GM23338 (cell line): ENCODE measurements at regions not wholly inside any gene's neighbourhood (a gene's known extent, or its start where the extent isn't known, plus 50 kb on each side); places are given as distances from the start of the nearest gene placed in this dataset.

ENCODE experiments used
- ATAC-seq: fragments of 200-7000 bp; cut with Tn5 transposase; 3 replicates; pipeline ENCODE4 v1.9.1; 2020
- DNase-seq: peaks from one replicate; pipeline ENCODE4 v3.0.0-alpha.2; 2015; ENCODE audit warnings: low spot score
- H2AFZ ChIP-seq: fragments of 200-600 bp; sonication (generic); 2 replicates; pipeline ENCODE4 v1.8.0; 2016; ENCODE audit warnings: antibody characterized with exemption, mild to moderate bottlenecking, moderate library complexity
- H3F3A ChIP-seq: fragments of 200-600 bp; sonication (generic); replicated peaks from 2 replicates; pipeline ENCODE4 v1.8.0; 2017; ENCODE audit warnings: antibody characterized with exemption, mixed run types, low read depth
- H3K27ac ChIP-seq: fragments of 200-600 bp; sonication (generic); 2 replicates; pipeline ENCODE4 v1.6.1; 2016; ENCODE audit warnings: low read depth
- H3K27me3 ChIP-seq: fragments of 200-600 bp; sonication (generic); 2 replicates; pipeline ENCODE4 v1.8.0; 2016; ENCODE audit warnings: mild to moderate bottlenecking, mixed run types, moderate library complexity; ENCODE audit not compliant: insufficient read depth
- H3K36me3 ChIP-seq: fragments of 200-600 bp; sonication (generic); 2 replicates; pipeline ENCODE4 v1.8.0; 2016; ENCODE audit warnings: mild to moderate bottlenecking; ENCODE audit not compliant: insufficient read depth
- H3K4me1 ChIP-seq: fragments of 200-600 bp; sonication (generic); 2 replicates; pipeline ENCODE4 v1.8.0; 2016; ENCODE audit warnings: mild to moderate bottlenecking, moderate library complexity; ENCODE audit not compliant: insufficient read depth
- H3K4me2 ChIP-seq: fragments of 200-600 bp; sonication (generic); 2 replicates; pipeline ENCODE4 v1.7.1; 2017; ENCODE audit warnings: mixed run types
- H3K4me3 ChIP-seq: fragments of 200-600 bp; sonication (generic); 2 replicates; pipeline ENCODE4 v1.6.1; 2016; ENCODE audit warnings: mixed run types
- H3K79me2 ChIP-seq: fragments of 200-600 bp; sonication (generic); replicated peaks from 2 replicates; pipeline ENCODE4 v1.8.0; 2017; ENCODE audit warnings: mild to moderate bottlenecking; ENCODE audit not compliant: insufficient read depth
- H3K9me2 ChIP-seq: fragments of 200-600 bp; sonication (generic); 2 replicates; pipeline ENCODE4 v1.8.0; 2017; ENCODE audit not compliant: insufficient read depth
- H4K20me1 ChIP-seq: fragments of 200-600 bp; sonication (generic); replicated peaks from 2 replicates; pipeline ENCODE4 v1.8.0; 2017; ENCODE audit warnings: mild to moderate bottlenecking; ENCODE audit not compliant: insufficient read depth
- H3K27ac Mint-ChIP-seq: 2 replicates; pipeline ENCODE4 v1.8.0; 2020; ENCODE audit warnings: inconsistent platforms, mild to moderate bottlenecking, moderate library complexity, mixed read lengths
- H3K27me3 Mint-ChIP-seq: 3 replicates; pipeline ENCODE4 v1.8.0; 2022; ENCODE audit warnings: low read depth, mild to moderate bottlenecking, moderate library complexity, mixed read lengths, inconsistent platforms; ENCODE audit not compliant: insufficient read depth, poor library complexity
- H3K36me3 Mint-ChIP-seq: 3 replicates; pipeline ENCODE4 v1.8.0; 2021; ENCODE audit warnings: low read depth, mild to moderate bottlenecking, inconsistent platforms, moderate library complexity, mixed read lengths
- H3K4me1 Mint-ChIP-seq: 3 replicates; pipeline ENCODE4 v1.8.0; 2020; ENCODE audit warnings: mild to moderate bottlenecking, inconsistent platforms, mixed read lengths
- H3K4me3 Mint-ChIP-seq: 3 replicates; pipeline ENCODE4 v1.8.0; 2021; ENCODE audit warnings: moderate library complexity, mild to moderate bottlenecking, inconsistent platforms, mixed read lengths
- H3K9me3 Mint-ChIP-seq: 3 replicates; pipeline ENCODE4 v1.8.0; 2020; ENCODE audit warnings: moderate library complexity, mild to moderate bottlenecking, inconsistent platforms, mixed read lengths
- CREB1 ChIP-seq: fragments of 250-450 bp; sonication (Bioruptor Pico); IDR thresholded peaks from 2 replicates; pipeline ENCODE4 v1.5.0; 2020; ENCODE audit warnings: low read depth, mild to moderate bottlenecking, moderate library complexity
- CTCF ChIP-seq, 2 experiments: fragments of 200-600 bp in 1 of 2; sonication (generic) in 1 of 2; conservative IDR thresholded peaks; 2 replicates each; pipeline versions ENCODE4 v1.5.1 to v1.6.1; 2016 to 2017; ENCODE audit warnings: antibody characterized with exemption in 2 of 2, low read depth in 2 of 2, mild to moderate bottlenecking in 2 of 2, moderate library complexity in 1 of 2
- ETS1 ChIP-seq: IDR thresholded peaks from 2 replicates; pipeline ENCODE4 v1.6.1; 2016; ENCODE audit warnings: antibody characterized with exemption
- EZH2 ChIP-seq: fragments of 200-600 bp; sonication (generic); IDR thresholded peaks from one replicate; pipeline ENCODE4 v1.8.0; 2017; ENCODE audit warnings: antibody characterized with exemption, mild to moderate bottlenecking, low read depth; ENCODE audit not compliant: unreplicated experiment
- EZH2phosphoT487 ChIP-seq: fragments of 200-600 bp; sonication (generic); IDR thresholded peaks from one replicate; pipeline ENCODE4 v1.8.1; 2018; ENCODE audit warnings: antibody characterized with exemption; ENCODE audit not compliant: unreplicated experiment
- JUNB ChIP-seq: IDR thresholded peaks from one replicate; pipeline ENCODE4 v1.6.1; 2016; ENCODE audit warnings: antibody characterized with exemption; ENCODE audit not compliant: unreplicated experiment
- NANOG ChIP-seq: IDR thresholded peaks from 2 replicates; pipeline ENCODE4 v1.6.1; 2016; ENCODE audit warnings: antibody characterized with exemption, borderline replicate concordance
- POLR2AphosphoS5 ChIP-seq: IDR thresholded peaks from 2 replicates; pipeline ENCODE4 v1.6.1; 2016; ENCODE audit warnings: antibody characterized with exemption, low read depth
- REST ChIP-seq: IDR thresholded peaks from one replicate; pipeline ENCODE4 v1.6.1; 2018; ENCODE audit warnings: antibody characterized with exemption; ENCODE audit not compliant: unreplicated experiment
- STAT1 ChIP-seq: IDR thresholded peaks from one replicate; pipeline ENCODE4 v1.6.1; 2016; ENCODE audit warnings: antibody characterized with exemption; ENCODE audit not compliant: unreplicated experiment
- ZNF114 ChIP-seq: fragments of 250-450 bp; sonication (Bioruptor Pico); IDR thresholded peaks from 2 replicates; pipeline ENCODE4 v1.5.0; 2020; ENCODE audit warnings: mild to moderate bottlenecking, moderate library complexity

GRCh38 chr15:38788918-38789317 is 224.3 kb upstream of the RASGRP1 start:
- H3K9me2 ChIP-seq, result no peaks in the 10 kb centered on the region
- H3K79me2 ChIP-seq, result no peaks in the 10 kb centered on the region
- ATAC-seq (no peak), DNase-seq (no peak)
- Mint-ChIP-seq H3K4me3 (no peak overlapping the region), H3K9me3 (peaks cover 6% of the 10 kb centered on the region; the same call in 2 of the 3 replicates), H3K27ac (no peak overlapping the region), H3K4me1 (peaks cover 7% of the 10 kb centered on the region; the same call in 2 of the 3 replicates), H3K27me3 (peaks cover 1% of the 10 kb centered on the region), H3K36me3 (0 out of 3 replicates have a peak, but pooled peaks cover 2% of the 10 kb centered on the region)
- H3K36me3 ChIP-seq, result no peaks in the 10 kb centered on the region
- H3K27me3 ChIP-seq, result no peaks in the 10 kb centered on the region
- H4K20me1 ChIP-seq, result no peaks in the 10 kb centered on the region
- no peak overlapping the region for H3K4me2 ChIP-seq
- H3K4me1 ChIP-seq, result no peaks in the 10 kb centered on the region
- H3K27ac ChIP-seq, result no peak overlapping the region
- no peak overlapping the region for H2AFZ ChIP-seq
- TF ChIP-seq ZNF114 (no peak), CREB1 (no peak), REST (no peak), EZH2 (no peak), POLR2AphosphoS5 (no peak), JUNB (no peak), CTCF (conservative IDR thresholded peaks at IDR 0.05; ENCODE audit: low read depth in 2 of 2) (no peak)
- no peaks in the 10 kb centered on the region for H3F3A ChIP-seq
- H3K4me3 ChIP-seq, result no peak overlapping the region

GRCh38 chr15:38789566-38789965 is 225.0 kb upstream of the RASGRP1 start:
- peaks cover 6% of the 10 kb centered on the region; the same call in 2 of the 3 replicates for H3K9me3 Mint-ChIP-seq
- Histone ChIP-seq H3K9me2 (no peaks in the 10 kb centered on the region), H3K27ac (no peak overlapping the region), H3K4me1 (no peaks in the 10 kb centered on the region), H2AFZ (no peak overlapping the region), H3F3A (no peaks in the 10 kb centered on the region), H3K4me2 (no peak overlapping the region), H3K4me3 (no peak overlapping the region), H3K27me3 (no peaks in the 10 kb centered on the region), H3K36me3 (no peaks in the 10 kb centered on the region), H3K79me2 (no peaks in the 10 kb centered on the region), H4K20me1 (no peaks in the 10 kb centered on the region)
- H3K4me1 Mint-ChIP-seq, result peaks cover 7% of the 10 kb centered on the region; the same call in 2 of the 3 replicates
- no peak overlapping the region for H3K4me3 Mint-ChIP-seq
- no peak for ATAC-seq
- H3K27ac Mint-ChIP-seq, result no peak overlapping the region
- peaks cover 1% of the 10 kb centered on the region for H3K27me3 Mint-ChIP-seq
- H3K36me3 Mint-ChIP-seq, result 0 out of 3 replicates have a peak, but pooled peaks cover 2% of the 10 kb centered on the region
- no peak for DNase-seq
- TF ChIP-seq EZH2phosphoT487 (no peak), JUNB (no peak), CTCF (conservative IDR thresholded peaks at IDR 0.05; ENCODE audit: low read depth in 2 of 2) (no peak), CREB1 (no peak), ETS1 (no peak), REST (no peak), EZH2 (no peak), NANOG (no peak), STAT1 (no peak), POLR2AphosphoS5 (no peak), ZNF114 (no peak)
